Activated CD4-positive, alpha-beta T cell treated with anti-CD3 and anti-CD28 coated beads, Interleukin-2, amount 50 U/mL, for 24 hours (primary cell): ENCODE measurements at regions not wholly inside any gene's neighbourhood (a gene's known extent, or its start where the extent isn't known, plus 50 kb on each side); places are given as distances from the start of the nearest gene placed in this dataset.

Experiments
- DNase-seq, 2 donors: peaks; one replicate each; pipeline ENCODE4 v3.0.0-alpha.2; 2020; ENCODE audit warnings: low read depth in 1 of 2, low spot score in 1 of 2

DNA sequence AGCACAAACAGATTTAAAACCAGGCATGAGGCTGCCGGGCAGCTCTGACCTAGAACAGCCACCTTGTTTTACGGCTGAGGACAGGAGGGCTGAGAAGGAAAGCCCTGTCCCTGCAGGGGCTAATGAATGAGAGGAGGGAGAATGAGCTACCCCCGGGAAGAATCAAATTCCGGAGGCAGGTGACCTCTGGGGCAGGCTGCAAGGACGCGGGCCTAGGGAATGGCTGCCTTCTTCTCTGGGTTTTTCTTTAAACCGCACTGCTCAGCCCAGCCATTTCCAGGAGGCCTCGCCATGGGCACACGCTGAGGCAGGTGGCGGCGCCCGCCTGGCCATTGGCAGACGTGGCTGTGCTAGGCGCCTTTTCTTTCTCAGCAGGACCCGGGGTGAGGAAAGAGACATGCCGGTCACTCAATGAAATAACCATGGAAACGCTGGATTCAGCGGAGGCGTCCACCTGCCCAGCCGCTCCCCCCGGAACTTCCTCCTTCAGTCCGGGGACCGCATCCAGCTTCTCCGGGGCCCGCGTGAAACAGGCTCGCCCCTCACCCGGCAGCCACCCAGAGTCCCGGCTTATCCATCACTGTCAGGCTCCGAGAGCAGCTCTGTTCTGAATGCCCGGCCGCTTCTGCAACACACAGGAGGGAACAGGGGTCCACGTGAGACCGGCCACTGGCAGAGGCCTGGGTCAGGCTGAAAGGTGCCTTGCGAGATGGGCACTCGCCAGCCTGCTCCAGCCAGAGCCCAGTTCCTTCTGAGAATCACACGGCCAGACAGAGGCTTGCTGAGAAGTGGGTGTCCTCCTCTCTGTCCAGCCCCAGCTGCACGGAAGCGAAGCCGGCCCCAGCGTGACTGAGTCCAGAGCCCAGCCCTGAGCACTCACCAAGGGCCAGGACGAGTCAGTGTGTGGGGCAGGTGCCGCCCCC lies 82.1 kb downstream of the PDGFA start:
- DNase-seq, result no peak

DNA sequence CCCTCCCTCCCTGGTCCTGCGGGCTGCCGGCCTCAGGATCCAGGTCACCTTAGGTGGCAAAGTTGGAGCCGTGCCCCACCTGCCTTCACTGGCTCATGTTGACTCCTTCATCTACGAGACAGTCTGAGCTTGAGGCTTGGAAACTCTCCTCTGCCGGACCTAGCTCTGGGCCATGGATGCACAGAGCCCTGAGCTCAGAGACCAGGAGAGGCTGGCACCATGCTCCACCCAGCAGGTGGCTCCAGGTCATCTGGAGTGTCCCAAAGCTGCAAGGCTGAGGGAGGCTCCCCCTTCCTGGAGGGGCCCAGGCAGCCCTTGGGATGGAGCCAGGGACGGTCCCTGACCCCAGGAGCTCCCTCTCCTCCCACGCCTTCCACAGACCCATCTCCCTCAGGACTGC lies 81.3 kb downstream of the PDGFA start:
- DNase-seq, result no peak

DNA sequence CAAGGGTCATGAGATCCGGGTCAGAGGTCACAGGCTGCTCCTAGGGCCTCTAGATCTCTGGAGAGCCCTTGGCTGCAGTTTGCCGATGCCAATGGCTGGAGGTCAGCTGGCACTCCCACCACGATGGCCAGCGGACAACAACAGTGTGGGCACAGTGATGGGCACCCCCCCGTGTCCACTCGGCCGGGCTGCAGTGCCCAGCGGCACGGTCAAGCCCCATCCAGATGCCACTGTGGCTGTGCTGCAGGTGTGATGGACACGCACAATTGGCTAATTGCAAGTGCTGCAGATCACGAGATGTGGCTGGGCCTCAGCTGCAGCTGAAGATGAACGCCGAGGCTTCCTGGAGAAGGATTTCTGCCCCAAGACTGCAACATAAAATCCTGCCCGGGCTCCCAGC lies 80.7 kb downstream of the PDGFA start:
- DNase-seq, result no peak

DNA sequence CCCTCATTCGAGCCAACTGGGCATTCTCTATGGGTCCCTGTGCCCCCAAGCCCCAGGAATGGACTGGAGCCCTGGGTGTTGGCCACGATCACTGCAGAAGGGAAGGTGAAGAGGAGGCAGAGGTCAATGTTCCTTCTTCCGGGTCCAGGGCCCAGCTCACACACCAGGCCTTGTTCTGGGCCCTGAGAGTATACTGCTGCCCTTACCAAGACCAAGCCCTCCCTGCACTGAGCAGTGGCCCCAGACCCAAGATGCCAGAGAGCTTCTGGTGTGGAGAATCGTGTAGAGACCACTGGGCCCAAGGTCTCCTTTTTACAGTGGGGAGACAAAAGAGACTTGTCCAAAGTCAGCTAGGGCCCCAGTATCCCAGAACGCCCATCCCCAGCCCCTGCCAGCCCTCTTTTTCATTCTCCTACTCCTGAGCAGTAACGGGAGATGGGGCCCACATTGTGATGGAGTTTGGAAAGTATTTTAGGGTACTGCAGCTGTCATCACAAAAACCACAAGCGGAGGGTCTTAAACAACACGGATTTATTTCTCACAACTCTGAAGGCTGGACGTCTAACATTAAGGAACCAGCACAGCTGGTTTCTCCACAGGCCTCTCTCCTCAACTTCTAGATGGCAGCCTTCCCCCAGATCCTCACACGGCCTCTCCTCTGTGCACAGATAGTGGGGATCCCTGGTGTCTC lies 79.4 kb downstream of the PDGFA start:
- DNase-seq, result no peak

DNA sequence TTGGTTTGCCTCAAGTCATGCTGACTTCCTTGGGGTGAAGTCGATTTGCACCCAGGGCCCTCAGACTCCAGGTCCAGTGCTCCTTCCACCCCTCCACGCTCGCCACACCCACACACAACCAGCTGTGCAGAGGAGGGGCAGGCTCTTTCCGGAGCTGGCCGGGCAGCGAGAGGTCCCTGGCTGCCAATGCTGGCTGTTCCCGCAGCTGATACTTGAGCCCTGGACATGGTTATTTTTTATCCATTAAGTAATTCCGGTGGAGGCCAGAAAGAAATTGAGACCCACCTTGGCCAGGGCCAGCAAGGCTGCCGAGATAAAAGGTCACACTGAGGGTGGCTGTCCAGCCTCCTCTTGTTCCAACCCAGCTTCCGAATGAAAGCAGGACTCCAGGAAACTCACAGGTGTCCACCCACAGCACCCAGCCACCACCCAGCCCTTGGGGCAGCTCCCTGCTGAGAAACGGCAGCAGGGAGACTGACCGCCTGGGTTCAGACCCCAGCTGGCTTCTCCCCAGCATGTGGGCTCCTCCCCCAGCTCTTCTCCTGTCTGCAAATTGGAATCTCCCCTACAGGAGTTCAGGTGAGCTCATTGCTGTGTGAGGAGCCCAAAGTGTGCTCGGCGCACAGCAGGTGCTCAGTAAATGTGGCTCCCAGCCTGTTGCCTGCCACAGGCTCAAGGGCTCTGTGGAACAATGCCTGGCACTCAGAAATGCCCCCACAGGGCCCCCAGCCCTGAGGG lies 77.8 kb downstream of the PDGFA start:
- no peak for DNase-seq

DNA sequence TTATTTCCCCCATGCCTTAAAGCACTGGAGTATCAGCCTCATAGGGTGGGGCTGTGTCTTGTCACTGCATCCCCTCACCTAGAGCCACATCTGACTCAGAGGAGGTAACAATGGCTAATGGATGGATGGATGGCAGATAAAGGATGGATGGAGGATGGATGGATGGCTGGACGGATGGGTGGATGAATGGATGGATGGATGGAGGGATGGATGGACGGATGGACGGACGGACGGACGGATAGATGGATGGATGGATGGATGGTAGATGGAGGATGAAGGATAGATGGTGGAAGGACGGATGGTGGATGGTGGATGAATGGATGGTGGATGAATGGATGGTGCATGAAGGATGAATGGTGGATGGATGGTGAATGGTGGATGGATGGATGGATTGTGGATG lies 77.2 kb downstream of the PDGFA start:
- no peak for DNase-seq

DNA sequence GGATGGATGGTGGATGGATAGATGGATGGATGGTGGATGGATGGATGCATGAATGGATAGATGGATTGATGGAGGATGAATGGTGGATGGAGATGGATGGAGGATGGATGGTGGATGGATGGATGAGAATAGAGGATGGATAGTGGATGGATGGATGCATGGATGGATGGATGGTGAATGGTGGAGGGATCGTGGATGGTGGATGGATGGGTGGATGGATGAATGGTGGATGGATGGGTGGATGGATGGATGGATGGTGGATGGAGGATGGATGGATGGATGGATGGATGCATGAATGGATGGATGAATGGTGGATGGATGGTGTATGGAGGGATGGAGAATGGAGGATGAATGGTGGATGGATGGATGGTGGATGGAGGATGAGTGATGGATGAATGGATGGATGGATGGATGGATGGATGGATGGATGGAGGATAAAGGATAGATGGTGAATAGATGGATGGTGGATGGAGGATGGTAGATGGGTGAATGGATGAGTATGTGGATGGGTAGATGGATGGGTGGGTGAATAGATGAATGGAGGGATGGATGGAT lies 76.3 kb downstream of the PDGFA start:
- DNase-seq, result no peak

DNA sequence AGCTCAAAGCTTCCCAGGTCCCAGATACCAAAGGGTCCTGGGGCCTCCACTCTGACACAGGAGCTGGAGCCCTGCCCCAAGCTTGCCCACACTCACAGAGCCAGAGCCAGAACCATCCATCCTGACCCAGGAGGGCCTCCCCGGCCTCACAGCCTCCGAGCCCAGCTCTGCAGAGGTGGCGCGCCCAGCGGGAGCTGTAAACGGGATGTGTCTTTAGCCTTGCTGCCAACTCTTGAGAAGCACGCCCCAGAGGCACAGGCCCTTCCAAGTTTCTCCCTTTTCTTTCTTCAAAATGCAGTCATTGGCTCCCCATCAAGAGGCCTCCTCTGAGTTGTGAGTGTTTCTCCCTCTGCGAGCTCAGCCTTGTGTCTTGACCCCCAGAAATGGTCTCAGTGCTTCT lies 75.0 kb downstream of the PDGFA start:
- no peak for DNase-seq

DNA sequence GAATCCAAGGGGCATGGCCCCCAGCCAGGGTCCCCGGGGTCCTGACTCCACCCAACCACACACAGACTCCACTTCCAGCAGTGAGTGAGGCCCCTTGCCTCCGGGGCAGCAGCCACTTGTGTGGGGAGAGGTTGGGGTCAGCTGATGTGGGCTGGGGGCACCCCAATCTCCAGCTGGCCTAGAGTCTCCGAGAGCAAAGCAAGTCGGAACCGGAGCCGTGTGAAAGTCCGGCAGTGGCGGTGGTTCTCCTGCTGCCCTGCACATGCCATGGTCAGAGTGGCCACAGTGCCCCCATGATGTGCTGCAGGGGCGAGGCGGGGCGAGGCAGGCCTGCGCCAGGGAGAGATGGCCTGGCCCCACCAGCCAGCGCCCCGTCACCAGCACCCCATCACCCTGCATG lies 74.6 kb downstream of the PDGFA start:
- DNase-seq, result no peak

DNA sequence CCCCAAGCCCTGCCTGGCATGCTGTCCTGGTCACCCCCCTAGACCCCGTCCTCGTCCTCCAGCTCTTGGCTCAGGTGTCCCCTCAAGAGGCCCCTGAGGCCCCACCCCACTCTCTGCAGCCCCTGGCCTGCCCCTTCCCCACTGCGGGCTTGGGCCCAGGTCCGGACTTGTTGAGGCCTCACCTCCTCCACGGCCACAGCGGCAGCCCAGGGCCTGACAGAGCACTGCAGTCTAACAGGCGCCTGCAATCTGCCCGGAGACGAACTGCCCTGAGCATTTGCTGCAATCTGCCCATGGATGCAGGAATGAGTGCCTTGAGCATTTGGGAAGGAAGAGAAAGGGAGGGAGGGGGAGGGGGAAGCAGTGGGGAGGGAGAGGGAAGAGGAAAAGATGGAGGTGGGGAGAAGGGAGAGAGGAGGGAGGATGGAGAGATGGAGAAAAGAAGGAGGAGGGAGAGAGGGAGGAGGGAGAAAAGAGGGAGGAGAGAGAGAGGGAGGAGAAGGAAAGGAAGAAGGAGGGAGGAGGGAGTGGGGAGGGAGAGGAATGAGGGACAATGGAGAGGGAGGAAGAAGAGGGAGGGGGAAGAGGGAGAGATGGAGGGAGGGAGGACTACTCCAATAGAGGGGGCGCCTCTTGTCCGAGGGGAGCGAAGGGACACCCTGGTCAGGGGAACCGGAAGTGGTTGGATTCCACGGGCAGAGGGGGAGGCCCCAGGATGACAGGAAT lies 73.9 kb downstream of the PDGFA start:
- no peak for DNase-seq

DNA sequence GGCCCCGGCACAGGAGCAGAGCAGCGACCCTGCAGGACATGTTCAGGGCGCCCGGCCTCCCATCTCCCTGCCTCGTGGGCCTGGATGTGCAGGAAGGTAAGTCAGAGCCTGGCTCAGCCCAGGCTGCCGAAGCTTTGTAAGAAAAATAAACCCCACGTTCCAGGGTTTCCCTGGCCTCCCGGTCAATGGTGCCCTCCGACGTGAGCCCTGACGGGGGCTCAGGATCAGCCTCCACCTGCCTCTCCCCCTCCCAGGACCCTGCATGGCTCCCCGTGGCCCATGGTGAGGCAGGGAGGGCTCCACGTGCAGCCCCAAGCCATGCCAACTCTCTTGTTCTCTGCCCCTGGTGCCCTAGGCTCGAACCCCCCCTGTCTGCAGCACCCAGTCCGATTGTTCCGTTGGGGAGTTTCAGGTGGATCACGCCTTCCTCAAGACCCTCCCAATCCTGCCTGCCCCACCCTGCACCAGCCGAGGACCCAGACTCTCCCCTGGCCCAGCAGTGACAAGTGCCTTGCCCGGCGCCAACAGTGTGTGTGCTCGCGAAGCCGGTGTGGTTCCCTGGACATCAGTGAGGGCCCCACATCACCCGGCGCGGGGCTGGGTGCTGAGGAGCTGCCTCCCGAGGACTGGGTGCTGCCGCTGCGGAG lies 73.2 kb downstream of the PDGFA start:
- DNase-seq, result no peak
